H1 (cell line): ENCODE measurements at regions not wholly inside any gene's neighbourhood (a gene's known extent, or its start where the extent isn't known, plus 50 kb on each side); places are given as distances from the start of the nearest gene placed in this dataset.

ENCODE experiments used
- CTCF ChIA-PET: fragments of 300-600 bp; sonication (Branson Sonifier 250); formaldehyde crosslinking; loops from one replicate; lab custom pipeline; 2021; ENCODE audit not compliant: partially characterized antibody; lab: Charles Lee
- POLR2A ChIA-PET: fragments of 300-600 bp; sonication (Branson Sonifier 250); formaldehyde crosslinking; loops from one replicate; lab custom pipeline; 2021; ENCODE audit warnings: inconsistent platforms; ENCODE audit not compliant: partially characterized antibody; lab: Charles Lee
- DNase-seq, 2 experiments: peaks; one replicate each; pipeline versions ENCODE4 v3.0.0 to v3.0.0-alpha.2; 2010 to 2022; ENCODE audit warnings: low spot score in 2 of 2, low read depth in 1 of 2, mixed read lengths in 1 of 2
- FAIRE-seq: peaks from 2 replicates; lab custom pipeline; 2011; peaks lifted over from hg19 to GRCh38; lab: Jason Lieb, UNC
- H2AFZ ChIP-seq: 2 replicates; pipeline ENCODE4 v1.8.1; 2012; ENCODE audit warnings: low read length, inconsistent platforms
- H2AK5ac ChIP-seq: 2 replicates; pipeline ENCODE4 v1.6.1; 2013; ENCODE audit warnings: low read depth, low read length
- H2BK120ac ChIP-seq: replicated peaks from 2 replicates; pipeline ENCODE3; 2013; ENCODE audit warnings: low read depth, low read length, inconsistent platforms
- H2BK12ac ChIP-seq: 2 replicates; pipeline ENCODE4 v1.6.1; 2013; ENCODE audit warnings: low read depth, low read length
- H2BK15ac ChIP-seq: 2 replicates; pipeline ENCODE4 v1.6.1; 2013; ENCODE audit warnings: low read length
- H2BK20ac ChIP-seq: 2 replicates; pipeline ENCODE4 v1.6.1; 2013; ENCODE audit warnings: low read length
- H2BK5ac ChIP-seq: 2 replicates; pipeline ENCODE4 v1.6.1; 2013; ENCODE audit warnings: low read depth, low read length
- H3K14ac ChIP-seq: 2 replicates; pipeline ENCODE4 v1.6.1; 2013; ENCODE audit warnings: inconsistent platforms; ENCODE audit not compliant: insufficient read length
- H3K18ac ChIP-seq: 2 replicates; pipeline ENCODE4 v1.6.1; 2013; ENCODE audit warnings: low read length; ENCODE audit errors: extremely low read depth
- H3K23ac ChIP-seq: 2 replicates; pipeline ENCODE4 v1.6.1; 2013; ENCODE audit warnings: inconsistent platforms; ENCODE audit not compliant: insufficient read length
- H3K23me2 ChIP-seq: 2 replicates; pipeline ENCODE4 v1.6.1; 2013; ENCODE audit warnings: low read depth, low read length
- H3K27ac ChIP-seq: 2 replicates; pipeline ENCODE4 v1.6.1; 2011; ENCODE audit warnings: low read depth, low read length, inconsistent platforms
- H3K27me3 ChIP-seq, 4 experiments: replicated peaks in 1 of 4; 1 replicate in 1 of 4; 2 replicates in 3 of 4; pipeline versions ENCODE4 v1.6.1 to v1.8.1; 2011 to 2013; ENCODE audit warnings: low read length in 3 of 4, mild to moderate bottlenecking in 3 of 4, inconsistent platforms in 2 of 4, mixed read lengths in 2 of 4, moderate library complexity in 1 of 4; ENCODE audit not compliant: control insufficient read depth in 3 of 4, insufficient read depth in 3 of 4; ENCODE audit errors: extremely low read depth in 1 of 4
- H3K36me3 ChIP-seq, 4 experiments: 2 replicates each; pipeline versions ENCODE4 v1.6.1 to v1.8.1; 2011 to 2013; ENCODE audit warnings: mild to moderate bottlenecking in 4 of 4, low read length in 3 of 4, moderate library complexity in 2 of 4, control low read depth in 1 of 4, inconsistent platforms in 1 of 4; ENCODE audit not compliant: insufficient read depth in 4 of 4, control insufficient read depth in 2 of 4
- H3K4ac ChIP-seq: replicated peaks from 2 replicates; pipeline ENCODE3; 2013; ENCODE audit warnings: low read length, low read depth, mixed read lengths, inconsistent platforms; ENCODE audit not compliant: insufficient read length
- H3K4me1 ChIP-seq, 4 experiments: replicated peaks in 1 of 4; 1 replicate in 1 of 4; 2 replicates in 3 of 4; pipeline versions ENCODE4 v1.6.1 to v1.8.1; 2011 to 2013; ENCODE audit warnings: low read length in 3 of 4, inconsistent platforms in 2 of 4, mixed read lengths in 1 of 4; ENCODE audit not compliant: insufficient read depth in 4 of 4, control insufficient read depth in 3 of 4
- H3K4me2 ChIP-seq, 2 experiments: 2 replicates each; pipeline versions ENCODE4 v1.6.1 to v1.8.1; 2011 to 2013; ENCODE audit warnings: low read depth in 2 of 2, low read length in 2 of 2, control low read depth in 1 of 2, inconsistent platforms in 1 of 2, mild to moderate bottlenecking in 1 of 2; ENCODE audit not compliant: insufficient read depth in 1 of 2
- H3K4me3 ChIP-seq, 4 experiments: fragments of 200-600, 300-600 bp in 1 of 4; sonication (generic), shearing (Covaris generic), sonication (Bioruptor Twin) in 1 of 4; 2 replicates each; pipeline versions ENCODE4 v1.5.1 to v1.8.1; 2011 to 2016; ENCODE audit warnings: low read length in 4 of 4, low read depth in 3 of 4, control low read depth in 2 of 4, inconsistent platforms in 2 of 4, mild to moderate bottlenecking in 2 of 4, mixed read lengths in 1 of 4, moderate library complexity in 1 of 4; ENCODE audit not compliant: insufficient read depth in 2 of 4; ENCODE audit errors: extremely low read depth in 1 of 4
- H3K56ac ChIP-seq: replicated peaks from 2 replicates; pipeline ENCODE3; 2013; ENCODE audit warnings: low read depth, mild to moderate bottlenecking, mixed read lengths, low read length, inconsistent platforms; ENCODE audit not compliant: insufficient read length
- H3K79me1 ChIP-seq: 2 replicates; pipeline ENCODE4 v1.6.1; 2013; ENCODE audit warnings: low read depth, low read length, control low read depth
- H3K79me2 ChIP-seq, 2 experiments: 2 replicates each; pipeline versions ENCODE4 v1.6.1 to v1.8.1; 2012 to 2013; ENCODE audit warnings: low read length in 2 of 2, mild to moderate bottlenecking in 2 of 2, inconsistent platforms in 1 of 2; ENCODE audit not compliant: insufficient read depth in 2 of 2, control insufficient read depth in 1 of 2
- H3K9ac ChIP-seq, 4 experiments: replicated peaks in 1 of 4; 1 replicate in 1 of 4; 2 replicates in 3 of 4; pipeline versions ENCODE4 v1.6.1 to v1.8.1; 2011 to 2013; ENCODE audit warnings: low read depth in 3 of 4, low read length in 3 of 4, control low read depth in 2 of 4, mild to moderate bottlenecking in 2 of 4, moderate library complexity in 2 of 4, inconsistent platforms in 1 of 4; ENCODE audit errors: extremely low read depth in 1 of 4
- H3K9me3 ChIP-seq, 2 experiments: 2 replicates each; pipeline versions ENCODE4 v1.6.1 to v1.8.1; 2012 to 2013; ENCODE audit warnings: mild to moderate bottlenecking in 2 of 2, moderate library complexity in 2 of 2, control low read depth in 1 of 2, inconsistent platforms in 1 of 2, low read depth in 1 of 2, low read length in 1 of 2, mixed read lengths in 1 of 2; ENCODE audit not compliant: insufficient read depth in 2 of 2
- H4K20me1 ChIP-seq, 2 experiments: replicated peaks in 1 of 2; 2 replicates each; pipeline versions ENCODE3 to v1.8.1; 2011 to 2013; ENCODE audit warnings: inconsistent platforms in 2 of 2, low read length in 2 of 2, mild to moderate bottlenecking in 1 of 2; ENCODE audit not compliant: insufficient read depth in 2 of 2, control insufficient read depth in 1 of 2
- H4K5ac ChIP-seq: 2 replicates; pipeline ENCODE4 v1.6.1; 2013; ENCODE audit warnings: low read length, low read depth, mixed read lengths, inconsistent platforms; ENCODE audit not compliant: insufficient read length
- H4K8ac ChIP-seq: 2 replicates; pipeline ENCODE4 v1.8.0; 2013; ENCODE audit warnings: mild to moderate bottlenecking, moderate library complexity, low read length, inconsistent platforms; ENCODE audit not compliant: insufficient read depth; ENCODE audit errors: extremely low read depth
- H4K91ac ChIP-seq: replicated peaks from 2 replicates; pipeline ENCODE3; 2013; ENCODE audit warnings: low read length, mixed read lengths, inconsistent platforms; ENCODE audit not compliant: insufficient read length
- CEBPB ChIP-seq: IDR thresholded peaks from 2 replicates; pipeline ENCODE4 v1.6.1; 2012; ENCODE audit warnings: low read depth, low read length
- CTCF ChIP-seq, 3 experiments: IDR thresholded peaks; 1 replicate in 2 of 3; 2 replicates in 1 of 3; pipeline versions ENCODE4 v1.5.1 to v1.6.1; 2011; ENCODE audit warnings: low read length in 3 of 3, mild to moderate bottlenecking in 3 of 3, inconsistent platforms in 2 of 3, low read depth in 1 of 3, moderate library complexity in 1 of 3; ENCODE audit not compliant: insufficient read depth in 1 of 3; ENCODE audit errors: control extremely low read depth in 1 of 3
- SAP30 ChIP-seq: fragments of 300-600 bp; sonication (generic); IDR thresholded peaks from 2 replicates; pipeline ENCODE4 v1.7.1; 2012; ENCODE audit warnings: low read length, moderate library complexity, mild to moderate bottlenecking, inconsistent platforms; ENCODE audit not compliant: insufficient read depth, insufficient replicate concordance
- SP4 ChIP-seq: IDR thresholded peaks from 2 replicates; pipeline ENCODE4 v1.6.1; 2012; ENCODE audit warnings: low read length, inconsistent platforms
- SRF ChIP-seq: IDR thresholded peaks from 2 replicates; pipeline ENCODE4 v1.6.1; 2011; ENCODE audit warnings: mild to moderate bottlenecking, low read depth, low read length, moderate library complexity
- WGBS, 2 experiments: shearing (Covaris generic) in 1 of 2; methylation state at CpG; one replicate each; pipeline versions ENCODE4 v1.1.6 to v1.1.7; 2013 to 2015; ENCODE audit warnings: low lambda C conversion rate in 2 of 2, mixed read lengths in 2 of 2, inconsistent platforms in 1 of 2, low coverage in 1 of 2, missing lambda C conversion rate in 1 of 2; ENCODE audit not compliant: insufficient replicate concordance in 2 of 2, insufficient coverage in 1 of 2, insufficient read length in 1 of 2; ENCODE audit errors: extremely low coverage in 1 of 2, missing lambda C conversion rate in 1 of 2; 5-methylcytosine and 5-hydroxymethylcytosine counted together

GRCh38 chr2:236319036-236319435 is 54.8 kb upstream of the ASB18 start:
- Histone ChIP-seq H3K36me3 (no peaks in the 10 kb centered on the region), H3K23ac (no peak overlapping the region), H3K4me1 (no peaks in the 10 kb centered on the region), H3K9ac (no peak overlapping the region), H3K56ac (no peak overlapping the region), H3K18ac (no peak overlapping the region), H2BK5ac (no peak overlapping the region), H3K27ac (no peak overlapping the region), H4K8ac (no peak overlapping the region), H2BK120ac (no peak overlapping the region), H3K4ac (no peak overlapping the region), H3K14ac (no peak overlapping the region), H3K23me2 (peaks cover 2% of the 10 kb centered on the region; the same call in 1 of the 2 replicates), H2BK12ac (no peak overlapping the region), H4K20me1 (no peaks in the 10 kb centered on the region), H2BK20ac (no peak overlapping the region), H4K5ac (no peak overlapping the region), H3K79me1 (no peaks in the 10 kb centered on the region), H3K79me2 (no peaks in the 10 kb centered on the region), H3K9me3 (peaks cover 0 to 5% of the 10 kb centered on the region in 2 experiments; a peak in 1 of 4 replicates), H2AFZ (no peak overlapping the region), H2AK5ac (no peak overlapping the region), H3K27me3 (no peaks in the 10 kb centered on the region), H3K4me2 (no peak overlapping the region), H3K4me3 (no peak overlapping the region), H2BK15ac (no peak overlapping the region), H4K91ac (no peak overlapping the region)
- 91% methylated on average over 9 of the region's 9 CpGs; no CpG with 5 or more reads in 1 of the 2 experiments for WGBS, 2 experiments
- DNase-seq (no peak), FAIRE-seq (no peak)
- ChIA-PET POLR2A (interaction anchor here (0.9 kb wide), 1 partner anchor 9 kb away, joined by 3 read pairs; no protein-coding TSS in a partner anchor), CTCF (interaction anchor here (1.0 to 5.9 kb wide), 4 partner anchors 9 to 63 kb away, joined by 3 to 42 read pairs (median 3); no protein-coding TSS in a partner anchor)
- TF ChIP-seq CTCF (IDR thresholded peaks at IDR 0.05; ENCODE audit: control extremely low read depth in 1 of 3, insufficient read depth in 1 of 3, low read depth in 1 of 3, low read length in 3 of 3) (peak in 1 of 3 experiments; percentile 9; a peak in 1 of 4 replicates), SP4 (no peak), CEBPB (no peak), SAP30 (no peak), SRF (no peak)
